GM12878 (cell line): ENCODE measurements at regions not wholly inside any gene's neighbourhood (a gene's known extent, or its start where the extent isn't known, plus 50 kb on each side); places are given as distances from the start of the nearest gene placed in this dataset.

Source experiments
- ATAC-seq: fragments of 200-7000 bp; cut with Tn5 transposase; 3 replicates; pipeline ENCODE4 v1.9.1; 2020; ENCODE audit warnings: mild to moderate bottlenecking, moderate library complexity
- BruUV-seq: library from RNA; stranded (reverse); fragments of 400-500 nt; replicated peaks from 2 replicates; lab custom pipeline; 2021; lab: Mats Ljungman, UMichigan
- CTCF ChIA-PET: fragments of 300-600 bp; sonication (Branson Sonifier 250); formaldehyde crosslinking; extraction: SDS; loops from one replicate; lab custom pipeline; 2021; ENCODE audit warnings: inconsistent platforms; lab: Yijun Ruan, JAX
- POLR2A ChIA-PET: fragments of 350-600 bp; formaldehyde crosslinking; extraction: SDS; loops from one replicate; lab custom pipeline; 2021; ENCODE audit warnings: inconsistent platforms; lab: Charles Lee
- RAD21 ChIA-PET: fragments of 300-600 bp; sonication (Branson Sonifier 250); formaldehyde crosslinking; loops from one replicate; lab custom pipeline; 2023; ENCODE audit warnings: antibody characterized with exemption; ENCODE audit not compliant: unreplicated experiment; lab: Charles Lee
- SMC1A ChIA-PET: fragments of 300-600 bp; sonication (Branson Sonifier 250); formaldehyde crosslinking; loops from one replicate; lab custom pipeline; 2023; ENCODE audit not compliant: unreplicated experiment, uncharacterized antibody; lab: Charles Lee
- DNase-seq: peaks from one replicate; pipeline ENCODE4 v3.0.0-alpha.2; 2011; ENCODE audit warnings: low read depth, low spot score
- FAIRE-seq: peaks from 3 replicates; lab custom pipeline; 2011; peaks lifted over from hg19 to GRCh38; lab: Jason Lieb, UNC
- H2AFZ ChIP-seq: 2 replicates; pipeline ENCODE4 v1.6.0; 2011; ENCODE audit warnings: low read depth, low read length, control low read depth; ENCODE audit not compliant: control insufficient read depth
- H3K27ac ChIP-seq: 2 replicates; pipeline ENCODE4 v1.5.1; 2011; ENCODE audit warnings: control low read depth; ENCODE audit not compliant: control insufficient read depth, insufficient read depth
- H3K27me3 ChIP-seq, 2 experiments: replicated peaks in 1 of 2; 2 replicates each; pipeline versions ENCODE4 v1.6.0 to v1.6.1; 2011; ENCODE audit warnings: low read length in 1 of 2; ENCODE audit not compliant: control insufficient read depth in 2 of 2, insufficient read depth in 2 of 2
- H3K36me3 ChIP-seq, 2 experiments: 2 replicates each; pipeline ENCODE4 v1.5.1; 2011; ENCODE audit warnings: low read length in 1 of 2; ENCODE audit not compliant: control insufficient read depth in 2 of 2, insufficient read depth in 2 of 2
- H3K4me1 ChIP-seq: 2 replicates; pipeline ENCODE4 v1.6.1; 2011; ENCODE audit warnings: mild to moderate bottlenecking, low read length, moderate library complexity, mixed read lengths; ENCODE audit not compliant: control insufficient read depth, insufficient read depth
- H3K4me2 ChIP-seq: 2 replicates; pipeline ENCODE4 v1.6.0; 2011; ENCODE audit warnings: control low read depth; ENCODE audit not compliant: control insufficient read depth, insufficient read depth
- H3K4me3 ChIP-seq: fragments of 200-600 bp; sonication (generic); 2 replicates; pipeline ENCODE4 v1.5.1; 2016
- H3K79me2 ChIP-seq: 2 replicates; pipeline ENCODE4 v1.6.0; 2011; ENCODE audit warnings: low read length; ENCODE audit not compliant: control insufficient read depth, insufficient read depth
- H3K9ac ChIP-seq: 2 replicates; pipeline ENCODE4 v1.8.0; 2011; ENCODE audit warnings: low read length, control low read depth, mixed read lengths; ENCODE audit not compliant: control insufficient read depth, insufficient read depth
- H3K9me3 ChIP-seq: replicated peaks from 3 replicates; pipeline ENCODE4 v1.5.1; 2011; ENCODE audit warnings: mild to moderate bottlenecking, low read length; ENCODE audit not compliant: control insufficient read depth, insufficient read depth
- H4K20me1 ChIP-seq: 2 replicates; pipeline ENCODE4 v1.6.0; 2011; ENCODE audit not compliant: control insufficient read depth, insufficient read depth
- ESRRA ChIP-seq: IDR thresholded peaks from 2 replicates; pipeline ENCODE4 v1.6.1; 2012; ENCODE audit warnings: mild to moderate bottlenecking, low read length, improper control_type of control experiment
- FOXK2 ChIP-seq: fragments of 450-650 bp; IDR thresholded peaks from 2 replicates; pipeline ENCODE4 v1.6.1; 2017; ENCODE audit warnings: mild to moderate bottlenecking, moderate library complexity
- HSF1 ChIP-seq: fragments of 150-350 bp; IDR thresholded peaks from 2 replicates; pipeline ENCODE4 v1.6.1; 2014; ENCODE audit warnings: mild to moderate bottlenecking, low read depth, low read length
- MYC ChIP-seq: IDR thresholded peaks from 2 replicates; pipeline ENCODE4 v1.6.1; 2011; ENCODE audit warnings: mild to moderate bottlenecking, low read length, moderate library complexity, inconsistent platforms; ENCODE audit not compliant: insufficient read depth, insufficient replicate concordance, insufficient read length, severe bottlenecking
- POLR2AphosphoS2 ChIP-seq: IDR thresholded peaks from 2 replicates; pipeline ENCODE4 v1.6.1; 2011; ENCODE audit warnings: low read depth, mild to moderate bottlenecking, low read length, improper control_type of control experiment, moderate library complexity
- PRDM15 ChIP-seq: fragments of 450-650 bp; formaldehyde crosslinking; IDR thresholded peaks from 2 replicates; pipeline ENCODE4 v1.4.0; 2020; ENCODE audit warnings: mild to moderate bottlenecking, moderate library complexity
- SMC3 ChIP-seq: IDR thresholded peaks from 2 replicates; pipeline ENCODE4 v1.6.1; 2011; ENCODE audit warnings: low read length, improper control_type of control experiment, borderline replicate concordance
- SREBF1 ChIP-seq: IDR thresholded peaks from 2 replicates; pipeline ENCODE4 v1.6.1; 2012; ENCODE audit warnings: mild to moderate bottlenecking, low read length
- ZBED1 ChIP-seq: IDR thresholded peaks from 2 replicates; pipeline ENCODE4 v1.6.1; 2016; ENCODE audit warnings: borderline replicate concordance
- WGBS: methylation state at CpG from one replicate; pipeline ENCODE4 v1.1.6; 2016; ENCODE audit warnings: low lambda C conversion rate; ENCODE audit not compliant: insufficient replicate concordance, insufficient coverage; ENCODE audit errors: missing lambda C conversion rate; 5-methylcytosine and 5-hydroxymethylcytosine counted together
- in situ Hi-C: fragments of 300-500 bp; cut with MboI; formaldehyde crosslinking; loops from 9 replicates; pipeline ENCODE4 v1.14.3; 2018; ENCODE audit warnings: mixed read lengths
- intact Hi-C: fragments of 100-400 bp; cut with micrococcal nuclease; formaldehyde crosslinking; loops from one replicate; pipeline ENCODE4 v1.14.2; 2022; ENCODE audit not compliant: unreplicated experiment
- TF ChIP-seq, protein P1 (sequence below), 3 experiments: IDR thresholded peaks in 2 of 3; conservative IDR thresholded peaks in 1 of 3; 2 replicates each; pipeline ENCODE4 v1.5.1; 2011; ENCODE audit warnings: low read depth in 3 of 3, low read length in 3 of 3, mild to moderate bottlenecking in 3 of 3, control low read depth in 2 of 3, moderate library complexity in 2 of 3, inconsistent platforms in 1 of 3, mixed read lengths in 1 of 3; ENCODE audit not compliant: control insufficient read depth in 2 of 3, insufficient read depth in 1 of 3; ENCODE audit errors: extremely low read depth in 1 of 3

DNA sequence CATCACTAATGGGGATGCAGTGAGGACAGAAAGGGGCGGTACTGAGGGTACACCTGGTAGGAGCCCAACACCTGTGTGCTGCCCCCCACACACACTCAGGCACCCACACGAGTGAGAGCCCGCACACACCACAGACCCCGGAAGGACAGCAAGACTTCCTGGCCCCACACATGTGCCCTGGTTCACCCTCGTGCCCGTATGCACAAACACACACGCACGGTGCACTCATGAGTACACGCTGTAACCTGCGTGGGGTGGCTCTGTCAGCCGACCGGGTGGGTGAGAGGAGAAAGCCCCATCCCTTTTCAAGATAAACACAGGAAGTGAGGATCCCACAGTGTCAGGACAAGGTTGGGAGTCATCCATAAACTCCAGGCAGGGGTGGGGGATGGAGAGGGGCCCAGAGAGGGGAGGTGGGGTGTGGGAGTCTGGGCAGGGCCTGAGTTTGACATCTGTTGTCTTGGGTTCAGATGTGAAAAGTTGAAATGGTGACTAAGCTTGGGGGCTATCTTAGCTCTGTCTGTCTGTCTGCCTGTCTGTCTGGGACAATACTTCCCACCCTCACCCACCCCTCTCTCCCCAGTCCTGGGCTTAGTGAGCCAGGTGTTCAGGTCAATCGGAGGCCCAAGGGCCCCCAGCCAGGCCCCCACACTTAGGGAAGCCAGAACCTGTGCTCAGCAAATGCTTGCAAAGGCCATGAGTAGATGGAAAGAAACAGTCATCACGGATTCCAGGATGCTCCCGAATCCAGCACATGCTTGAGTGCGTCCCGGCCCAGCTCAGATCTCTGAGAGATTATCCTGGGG, 119.8 kb upstream of the ZBTB40 start (continued):
- no peak for TF ChIP-seq SREBF1
- TF ChIP-seq, protein P1, sequence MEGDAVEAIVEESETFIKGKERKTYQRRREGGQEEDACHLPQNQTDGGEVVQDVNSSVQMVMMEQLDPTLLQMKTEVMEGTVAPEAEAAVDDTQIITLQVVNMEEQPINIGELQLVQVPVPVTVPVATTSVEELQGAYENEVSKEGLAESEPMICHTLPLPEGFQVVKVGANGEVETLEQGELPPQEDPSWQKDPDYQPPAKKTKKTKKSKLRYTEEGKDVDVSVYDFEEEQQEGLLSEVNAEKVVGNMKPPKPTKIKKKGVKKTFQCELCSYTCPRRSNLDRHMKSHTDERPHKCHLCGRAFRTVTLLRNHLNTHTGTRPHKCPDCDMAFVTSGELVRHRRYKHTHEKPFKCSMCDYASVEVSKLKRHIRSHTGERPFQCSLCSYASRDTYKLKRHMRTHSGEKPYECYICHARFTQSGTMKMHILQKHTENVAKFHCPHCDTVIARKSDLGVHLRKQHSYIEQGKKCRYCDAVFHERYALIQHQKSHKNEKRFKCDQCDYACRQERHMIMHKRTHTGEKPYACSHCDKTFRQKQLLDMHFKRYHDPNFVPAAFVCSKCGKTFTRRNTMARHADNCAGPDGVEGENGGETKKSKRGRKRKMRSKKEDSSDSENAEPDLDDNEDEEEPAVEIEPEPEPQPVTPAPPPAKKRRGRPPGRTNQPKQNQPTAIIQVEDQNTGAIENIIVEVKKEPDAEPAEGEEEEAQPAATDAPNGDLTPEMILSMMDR (IDR thresholded peaks at IDR 0.05 in 2 of 3, conservative IDR thresholded peaks at IDR 0.05 in 1 of 3; ENCODE audit: control insufficient read depth in 2 of 3, extremely low read depth in 1 of 3, insufficient read depth in 1 of 3, low read depth in 3 of 3, low read length in 3 of 3) = no peak

DNA sequence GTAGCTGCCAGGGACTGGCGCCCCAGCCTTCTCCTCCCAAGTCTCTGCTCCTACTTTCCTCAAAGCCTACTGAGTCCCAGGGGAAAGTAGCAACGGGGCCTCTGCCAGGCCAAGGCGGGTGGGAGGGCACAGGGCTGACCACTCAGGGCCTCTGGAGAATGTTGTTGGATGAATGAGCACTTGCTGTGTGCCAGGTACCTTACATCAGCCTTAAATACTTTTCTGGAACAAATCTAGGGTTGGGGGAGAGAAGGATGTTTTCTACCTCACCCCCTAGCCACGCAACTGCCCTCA, 119.3 kb upstream of the ZBTB40 start:
- H2AFZ ChIP-seq = no peak overlapping the region
- H4K20me1 ChIP-seq = no peaks in the 10 kb centered on the region; the same call in 1 of the 2 replicates
- no peaks in the 10 kb centered on the region for H3K36me3 ChIP-seq
- WGBS = 26% methylated on average over 4 of the region's 4 CpGs
- H3K4me3 ChIP-seq = no peak overlapping the region
- ChIA-PET RAD21 (no interaction called here), POLR2A (no interaction called here), CTCF (no interaction called here), SMC1A (no interaction called here)
- peaks cover 4% of the 10 kb centered on the region; the same call in 1 of the 2 replicates for H3K4me1 ChIP-seq
- no TSS peak for BruUV-seq
- no peak overlapping the region for H3K4me2 ChIP-seq
- DNase-seq = no peak
- no peak for ATAC-seq
- H3K9ac ChIP-seq = no peak overlapping the region
- in situ Hi-C loops = no loop called here
- H3K79me2 ChIP-seq = no peaks in the 10 kb centered on the region
- no peak for FAIRE-seq
- no peak overlapping the region for H3K27ac ChIP-seq
- no peaks in the 10 kb centered on the region; the same call in 2 of the 3 replicates for H3K9me3 ChIP-seq
- intact Hi-C loops = no loop called here
- TF ChIP-seq HSF1 = no peak
- TF ChIP-seq POLR2AphosphoS2 = no peak
- TF ChIP-seq ESRRA = no peak
- TF ChIP-seq MYC = no peak
- TF ChIP-seq PRDM15 = no peak
- no peak for TF ChIP-seq FOXK2
- TF ChIP-seq ZBED1 = no peak
- TF ChIP-seq SMC3 = no peak
- H3K27me3 ChIP-seq = peaks cover 0 to 1% of the 10 kb centered on the region in 2 experiments; a peak in 1 of 4 replicates
